NB4 (cell line): ENCODE measurements at regions not wholly inside any gene's neighbourhood (a gene's known extent, or its start where the extent isn't known, plus 50 kb on each side); places are given as distances from the start of the nearest gene placed in this dataset.

Experiments used
- MYC ChIP-seq: IDR thresholded peaks from 2 replicates; pipeline ENCODE4 v1.6.1; 2011; ENCODE audit warnings: low read depth, low read length
- POLR2A ChIP-seq: IDR thresholded peaks from 2 replicates; pipeline ENCODE4 v1.6.1; 2011; ENCODE audit warnings: mild to moderate bottlenecking; ENCODE audit not compliant: insufficient read length; ENCODE audit errors: extremely low read depth
- TF ChIP-seq, protein P1 (sequence below): IDR thresholded peaks from one replicate; pipeline ENCODE4 v1.5.1; 2012; ENCODE audit warnings: low read depth, low read length
- TF ChIP-seq, protein P2 (sequence below): IDR thresholded peaks from 2 replicates; pipeline ENCODE4 v1.6.1; 2011; ENCODE audit warnings: low read depth, low read length

DNA sequence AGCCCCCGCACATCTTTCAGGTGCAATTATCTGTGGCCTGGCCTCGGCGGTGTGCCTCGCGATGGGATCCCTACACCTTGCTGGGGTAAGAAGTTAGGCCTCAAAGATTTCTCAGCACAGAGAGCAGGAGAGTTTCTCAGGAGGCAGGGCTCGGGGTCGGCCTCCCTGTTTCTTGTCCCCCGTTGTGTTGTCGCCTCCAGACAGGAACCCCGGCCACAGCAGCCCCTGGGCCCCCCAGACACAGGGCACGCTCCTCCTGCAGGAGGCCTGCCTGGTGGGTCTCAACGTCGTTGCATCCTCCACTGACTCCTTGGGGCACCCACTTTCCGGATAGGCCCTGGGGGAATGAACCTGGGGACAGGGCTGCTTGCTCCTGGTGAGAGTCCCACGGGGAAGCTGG, 229.1 kb upstream of the SHH start:
- TF ChIP-seq, protein P1, sequence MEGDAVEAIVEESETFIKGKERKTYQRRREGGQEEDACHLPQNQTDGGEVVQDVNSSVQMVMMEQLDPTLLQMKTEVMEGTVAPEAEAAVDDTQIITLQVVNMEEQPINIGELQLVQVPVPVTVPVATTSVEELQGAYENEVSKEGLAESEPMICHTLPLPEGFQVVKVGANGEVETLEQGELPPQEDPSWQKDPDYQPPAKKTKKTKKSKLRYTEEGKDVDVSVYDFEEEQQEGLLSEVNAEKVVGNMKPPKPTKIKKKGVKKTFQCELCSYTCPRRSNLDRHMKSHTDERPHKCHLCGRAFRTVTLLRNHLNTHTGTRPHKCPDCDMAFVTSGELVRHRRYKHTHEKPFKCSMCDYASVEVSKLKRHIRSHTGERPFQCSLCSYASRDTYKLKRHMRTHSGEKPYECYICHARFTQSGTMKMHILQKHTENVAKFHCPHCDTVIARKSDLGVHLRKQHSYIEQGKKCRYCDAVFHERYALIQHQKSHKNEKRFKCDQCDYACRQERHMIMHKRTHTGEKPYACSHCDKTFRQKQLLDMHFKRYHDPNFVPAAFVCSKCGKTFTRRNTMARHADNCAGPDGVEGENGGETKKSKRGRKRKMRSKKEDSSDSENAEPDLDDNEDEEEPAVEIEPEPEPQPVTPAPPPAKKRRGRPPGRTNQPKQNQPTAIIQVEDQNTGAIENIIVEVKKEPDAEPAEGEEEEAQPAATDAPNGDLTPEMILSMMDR = no peak
- no peak for TF ChIP-seq POLR2A
- TF ChIP-seq MYC = no peak
- TF ChIP-seq, protein P2, sequence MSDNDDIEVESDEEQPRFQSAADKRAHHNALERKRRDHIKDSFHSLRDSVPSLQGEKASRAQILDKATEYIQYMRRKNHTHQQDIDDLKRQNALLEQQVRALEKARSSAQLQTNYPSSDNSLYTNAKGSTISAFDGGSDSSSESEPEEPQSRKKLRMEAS = no peak
